ENCODE measurements at regions not wholly inside any gene's neighbourhood (a gene's known extent, or its start where the extent isn't known, plus 50 kb on each side); places are given as distances from the start of the nearest gene placed in this dataset.

GRCh38 chr2:43158259-43158880, 68.0 kb downstream of the ZFP36L2 start:
- no peak for TF ChIP-seq CTCF (IDR thresholded peaks at IDR 0.05; ENCODE audit: borderline replicate concordance, insufficient read depth, low read depth, low read length)
- H3K4me3 ChIP-seq (ENCODE audit: low read depth, low read length): no peak overlapping the region

GRCh38 chr2:43157506-43158246, 68.7 kb downstream of the ZFP36L2 start:
- no peak overlapping the region for H3K4me3 ChIP-seq (ENCODE audit: low read depth, low read length)
- no peak for TF ChIP-seq CTCF (IDR thresholded peaks at IDR 0.05; ENCODE audit: borderline replicate concordance, insufficient read depth, low read depth, low read length)

GRCh38 chr2:43155851-43156411, 70.5 kb downstream of the ZFP36L2 start:
- TF ChIP-seq CTCF (IDR thresholded peaks at IDR 0.05; ENCODE audit: borderline replicate concordance, insufficient read depth, low read depth, low read length): no peak
- no peak overlapping the region for H3K4me3 ChIP-seq (ENCODE audit: low read depth, low read length)

GRCh38 chr2:43154685-43155084, 71.7 kb downstream of the ZFP36L2 start:
- H3K4me3 ChIP-seq (ENCODE audit: low read depth, low read length): no peak overlapping the region
- TF ChIP-seq CTCF (IDR thresholded peaks at IDR 0.05; ENCODE audit: borderline replicate concordance, insufficient read depth, low read depth, low read length): no peak

- TF ChIP-seq CTCF (IDR thresholded peaks at IDR 0.05; ENCODE audit: borderline replicate concordance, insufficient read depth, low read depth, low read length): no peak
- H3K4me3 ChIP-seq (ENCODE audit: low read depth, low read length): no peak overlapping the region
These were observed 73.4 kb downstream of the ZFP36L2 start for GRCh38 chr2:43152741-43153647.

- no peak for TF ChIP-seq CTCF (IDR thresholded peaks at IDR 0.05; ENCODE audit: borderline replicate concordance, insufficient read depth, low read depth, low read length)
- no peak overlapping the region for H3K4me3 ChIP-seq (ENCODE audit: low read depth, low read length)
These were observed 74.2 kb downstream of the ZFP36L2 start for GRCh38 chr2:43152186-43152585.

Data from GM12875 (cell line).